HL-60 (cell line): ENCODE measurements at regions not wholly inside any gene's neighbourhood (a gene's known extent, or its start where the extent isn't known, plus 50 kb on each side); places are given as distances from the start of the nearest gene placed in this dataset.

ENCODE experiments used
- DNase-seq, 2 experiments: peaks; one replicate each; pipeline ENCODE4 v3.0.0-alpha.2; 2010 to 2020; ENCODE audit warnings: low read depth in 1 of 2, low spot score in 1 of 2
- H3K27ac ChIP-seq: fragments of 250-450 bp; sonication (Bioruptor Pico); replicated peaks from 2 replicates; pipeline ENCODE4 v1.5.1; 2020; ENCODE audit warnings: mild to moderate bottlenecking, moderate library complexity
- H3K27me3 ChIP-seq: fragments of 250-450 bp; sonication (Bioruptor Pico); 2 replicates; pipeline ENCODE4 v1.5.1; 2021; ENCODE audit warnings: mild to moderate bottlenecking, moderate library complexity; ENCODE audit not compliant: insufficient read depth, poor library complexity, severe bottlenecking
- H3K4me3 ChIP-seq: replicated peaks from 2 replicates; pipeline ENCODE4 v1.5.1; 2011; ENCODE audit warnings: mild to moderate bottlenecking, control low read depth, low read length; ENCODE audit not compliant: insufficient read depth
- CTCF ChIP-seq: IDR thresholded peaks from one replicate; pipeline ENCODE4 v1.5.1; 2011; ENCODE audit warnings: low read length, control low read depth, inconsistent platforms; ENCODE audit not compliant: insufficient read depth
- GABPA ChIP-seq: IDR thresholded peaks from 2 replicates; pipeline ENCODE4 v1.6.1; 2012; ENCODE audit warnings: low read depth
- POLR2AphosphoS5 ChIP-seq: IDR thresholded peaks from 2 replicates; pipeline ENCODE4 v1.6.1; 2012; ENCODE audit warnings: low read depth
- REST ChIP-seq: IDR thresholded peaks from 2 replicates; pipeline ENCODE4 v1.6.1; 2012; ENCODE audit warnings: low read depth; ENCODE audit not compliant: insufficient replicate concordance
- SPI1 ChIP-seq: IDR thresholded peaks from 2 replicates; pipeline ENCODE4 v1.6.1; 2012; ENCODE audit warnings: low read depth, mild to moderate bottlenecking, borderline replicate concordance

- no peak overlapping the region for H3K4me3 ChIP-seq
- no peak for DNase-seq
- no peaks in the 10 kb centered on the region for H3K27me3 ChIP-seq
- H3K27ac ChIP-seq = no peak overlapping the region
- no peak for TF ChIP-seq POLR2AphosphoS5
- no peak for TF ChIP-seq REST
- no peak for TF ChIP-seq SPI1
- no peak for TF ChIP-seq GABPA
- TF ChIP-seq CTCF = no peak
Observed at GRCh38 chr16:25317732-25318316, 60.2 kb upstream of the ZKSCAN2 start.

GRCh38 chr16:25311950-25312349 is 54.3 kb upstream of the ZKSCAN2 start:
- Histone ChIP-seq H3K27ac (no peak overlapping the region), H3K4me3 (no peak overlapping the region), H3K27me3 (no peaks in the 10 kb centered on the region)
- TF ChIP-seq CTCF (no peak), REST (no peak), GABPA (no peak), POLR2AphosphoS5 (no peak), SPI1 (no peak)
- DNase-seq = no peak

- H3K4me3 ChIP-seq = no peak overlapping the region
- DNase-seq = no peak
- TF ChIP-seq GABPA (no peak), SPI1 (no peak), POLR2AphosphoS5 (no peak), CTCF (no peak), REST (no peak)
- peaks cover under 1% of the 10 kb centered on the region for H3K27me3 ChIP-seq
- H3K27ac ChIP-seq = no peak overlapping the region
Observed at GRCh38 chr16:25311039-25311438, 53.4 kb upstream of the ZKSCAN2 start.
